NCI-H2081 (cell line): ENCODE measurements at regions not wholly inside any gene's neighbourhood (a gene's known extent, or its start where the extent isn't known, plus 50 kb on each side); places are given as distances from the start of the nearest gene placed in this dataset.
A peak's percentile ranks its signal among the peaks of the same experiment; 100 is the strongest.
"Not testable (repeated sequence)": the region's sequence is repeated elsewhere in the genome, so short reads cannot be mapped to it uniquely, and the experiment has no call there.

ENCODE experiments used
- DNase-seq, 2 experiments: peaks; one replicate each; lab custom pipeline; 2025; lab: John Stamatoyannopoulos, UW

DNA sequence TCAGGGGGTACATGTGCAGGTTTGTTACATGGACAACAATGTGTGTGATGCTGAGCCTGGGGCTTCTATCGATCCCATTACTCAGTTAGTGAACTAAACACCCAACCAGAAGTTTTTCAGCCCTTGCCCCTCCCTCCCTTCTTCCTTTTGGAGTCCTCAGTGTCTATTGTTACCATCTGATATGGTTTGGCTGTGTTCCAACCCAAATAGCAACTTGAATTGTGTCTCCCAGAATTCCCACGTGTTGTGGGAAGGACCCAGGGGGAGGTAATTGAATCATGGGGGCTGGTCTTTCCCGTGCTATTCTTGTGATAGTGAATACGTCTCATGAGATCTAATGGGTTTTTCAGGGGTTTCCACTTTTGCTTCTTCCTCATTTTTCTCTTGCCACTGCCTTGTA is 186.3 kb downstream of the AEBP2 start:
- not testable (repeated sequence) for DNase-seq

DNA sequence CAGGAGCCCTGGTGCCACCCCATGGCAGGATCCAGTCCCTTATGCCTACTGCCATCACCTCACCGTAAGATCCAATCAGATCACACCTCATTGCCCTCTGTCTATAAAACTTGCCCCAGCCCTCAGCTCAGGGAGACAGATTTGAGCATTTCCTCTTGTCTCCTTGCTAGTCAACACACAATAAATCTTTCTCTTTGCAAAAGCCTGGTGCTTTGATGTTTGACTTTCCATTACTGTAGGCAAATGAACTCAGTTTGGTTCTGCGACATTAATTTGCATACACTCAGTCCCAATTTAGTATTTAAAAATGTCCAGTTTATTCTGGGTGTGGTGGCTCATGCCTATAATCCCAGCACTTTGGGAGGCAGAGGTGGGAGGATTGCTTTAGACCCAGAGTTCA is 188.4 kb downstream of the AEBP2 start:
- DNase-seq = no peak

DNA sequence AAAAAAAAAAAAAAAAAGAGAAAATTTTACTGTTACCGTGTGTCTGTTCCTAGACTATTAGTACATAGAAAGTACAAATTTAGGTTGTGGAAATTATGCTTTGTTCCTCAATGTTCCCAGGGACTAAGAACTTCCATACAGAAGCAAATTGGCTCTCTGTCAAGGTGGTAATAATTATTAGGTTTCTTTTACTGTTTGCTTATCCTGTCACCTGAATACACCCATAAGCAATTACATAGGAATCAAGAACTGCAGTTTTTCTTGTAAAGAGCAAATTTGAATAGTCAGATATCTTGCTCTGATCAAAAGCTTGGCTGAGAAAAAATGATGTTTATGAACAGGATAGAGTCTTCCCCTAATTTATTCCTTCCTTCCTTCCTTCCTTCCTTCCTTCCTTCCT is 191.2 kb downstream of the AEBP2 start:
- DNase-seq = no peak

DNA sequence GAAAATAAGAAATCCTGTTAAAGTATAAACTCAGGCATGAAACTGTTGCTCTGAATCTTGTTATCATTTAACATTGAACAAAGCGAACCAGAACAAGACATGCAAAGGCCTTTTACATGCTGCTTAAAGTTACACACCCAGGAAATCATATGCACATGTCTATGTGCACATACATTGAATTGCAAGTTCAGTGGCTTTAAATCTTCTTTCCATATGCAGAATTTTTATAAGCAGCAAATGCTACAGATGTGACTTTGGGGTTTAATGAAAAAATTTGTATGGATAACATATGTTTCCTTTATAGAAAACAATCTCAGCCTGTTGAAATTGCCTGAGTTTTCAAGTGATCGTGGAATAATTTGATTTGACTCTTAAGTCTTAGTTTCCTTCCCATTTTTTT is 193.9 kb downstream of the AEBP2 start:
- DNase-seq = no peak

DNA sequence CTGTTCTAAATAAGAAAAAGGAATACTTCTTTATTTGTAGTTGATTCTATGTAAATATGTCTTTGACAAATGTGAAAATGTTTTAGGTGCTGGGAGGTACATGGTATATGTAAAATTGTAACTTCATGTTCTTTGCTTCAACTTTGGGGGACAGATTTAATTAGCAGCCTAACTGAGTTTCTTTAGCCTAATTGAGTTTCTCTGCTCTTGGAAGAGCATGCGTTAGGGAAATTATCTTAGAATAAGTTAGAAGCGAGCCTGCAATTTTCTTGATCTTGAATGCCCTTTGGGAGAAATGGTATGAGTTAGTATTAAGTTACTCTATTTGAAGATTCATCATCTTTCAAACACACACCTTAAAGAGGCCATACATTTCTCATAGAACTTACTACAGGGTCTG is 194.3 kb downstream of the AEBP2 start:
- no peak for DNase-seq

DNA sequence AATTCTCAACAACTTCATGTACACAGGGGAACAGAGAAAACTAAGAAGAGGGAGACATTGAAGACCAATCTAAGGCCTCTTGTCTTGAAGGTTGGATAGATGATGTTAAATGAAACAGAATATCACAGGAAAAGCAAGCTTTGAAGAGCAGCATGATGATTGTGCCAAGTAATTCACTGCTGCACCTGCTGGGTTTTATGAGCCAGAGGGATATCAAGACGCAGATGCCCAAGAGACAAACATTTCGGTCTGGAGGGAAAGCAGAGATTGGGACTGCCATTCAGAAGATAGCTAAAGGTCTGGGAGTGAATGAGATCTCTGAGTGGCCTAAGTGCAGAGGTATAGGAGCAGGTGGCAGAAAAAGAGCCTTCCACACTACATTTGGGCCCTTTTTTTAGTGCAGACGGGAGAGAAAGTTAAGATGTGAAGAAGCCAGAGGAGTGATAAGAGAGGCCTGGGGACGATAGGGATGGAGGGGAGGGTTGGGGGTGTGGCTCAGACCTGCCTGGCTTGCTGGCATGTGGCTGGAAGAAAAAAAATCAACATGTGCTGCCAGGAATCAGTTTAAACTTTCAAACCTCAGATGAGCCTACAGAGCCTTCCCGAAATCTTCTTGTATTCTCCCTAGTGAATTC is 200.6 kb downstream of the AEBP2 start:
- peak in 1 of 2 experiments; percentile 34 for DNase-seq

DNA sequence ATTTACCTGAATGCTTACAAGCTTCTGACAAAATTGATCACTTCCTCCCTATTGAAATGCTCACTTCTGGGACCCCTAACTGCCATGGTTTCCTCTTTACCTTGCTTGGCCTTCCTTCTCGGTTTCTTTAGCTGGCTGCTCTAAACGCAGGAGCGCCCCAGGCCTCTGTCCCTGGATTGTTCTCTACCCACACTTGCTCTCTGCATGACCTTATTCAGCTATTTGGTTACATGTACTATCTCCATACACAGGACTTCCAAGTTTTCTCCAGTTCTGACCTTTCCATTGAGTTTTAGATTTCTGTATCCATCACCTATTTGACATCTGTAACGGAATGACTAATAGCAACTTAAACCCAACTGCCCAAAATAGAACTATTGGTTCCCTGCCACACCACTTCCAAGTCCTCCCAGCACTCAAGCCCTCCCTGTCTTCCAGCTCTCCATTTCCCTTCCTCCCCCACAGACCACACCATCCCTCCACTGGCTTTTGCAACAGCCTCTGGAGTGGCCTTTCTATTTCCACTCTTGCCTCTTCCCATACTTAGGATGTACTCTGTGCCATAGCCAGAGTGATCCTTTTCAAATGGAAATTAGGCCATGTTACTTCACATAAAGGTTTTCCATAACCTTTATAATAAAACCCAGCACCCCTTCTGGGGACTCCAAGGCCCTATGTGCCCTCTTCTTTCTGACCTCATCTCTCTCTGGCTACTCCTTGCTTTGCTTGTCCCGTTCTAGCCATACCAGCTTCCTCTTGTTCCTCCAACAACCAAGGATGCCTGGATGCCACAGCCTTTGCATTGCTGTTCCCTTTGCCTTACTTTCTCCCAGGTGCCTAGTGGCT is 202.2 kb downstream of the AEBP2 start:
- no peak for DNase-seq

DNA sequence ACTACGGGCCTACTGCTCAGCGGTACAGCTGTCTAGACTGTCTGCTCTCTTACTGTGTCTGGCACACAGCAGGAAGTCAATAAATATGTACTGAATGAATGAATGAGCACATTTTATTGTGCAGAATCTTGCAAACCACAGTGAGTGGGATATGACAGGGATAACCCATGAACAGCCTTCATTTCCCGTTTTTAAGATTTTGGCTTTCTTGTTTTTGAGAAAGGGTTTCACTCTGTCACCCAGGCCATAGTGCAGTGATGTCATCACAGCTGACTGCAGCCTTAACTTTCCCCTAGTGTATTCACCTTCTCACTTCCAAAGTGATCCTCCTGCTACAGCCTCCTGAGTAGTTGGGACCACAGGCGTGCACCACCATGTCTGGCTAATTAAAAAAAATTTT is 203.1 kb downstream of the AEBP2 start:
- no peak for DNase-seq

DNA sequence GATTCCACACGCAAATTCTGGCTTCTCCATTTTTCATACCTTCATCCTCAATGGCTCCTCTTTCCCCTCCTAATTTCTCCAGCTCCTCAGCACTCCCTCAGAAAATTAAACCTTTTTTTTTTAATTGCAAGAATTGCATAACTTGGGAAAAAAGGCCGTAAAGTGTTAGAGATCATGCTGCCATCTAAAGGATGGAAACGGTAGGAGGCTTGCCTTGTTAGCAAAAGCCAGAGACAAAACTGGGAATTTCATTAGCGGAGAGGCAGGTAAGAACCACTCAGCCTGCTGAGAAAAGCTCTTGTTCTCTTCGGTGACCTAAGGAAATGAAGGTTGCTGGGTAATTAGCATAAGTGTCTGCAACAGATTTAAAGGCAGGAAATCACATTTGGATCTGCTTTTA is 204.3 kb downstream of the AEBP2 start:
- DNase-seq = peak; percentile 23 to 66

DNA sequence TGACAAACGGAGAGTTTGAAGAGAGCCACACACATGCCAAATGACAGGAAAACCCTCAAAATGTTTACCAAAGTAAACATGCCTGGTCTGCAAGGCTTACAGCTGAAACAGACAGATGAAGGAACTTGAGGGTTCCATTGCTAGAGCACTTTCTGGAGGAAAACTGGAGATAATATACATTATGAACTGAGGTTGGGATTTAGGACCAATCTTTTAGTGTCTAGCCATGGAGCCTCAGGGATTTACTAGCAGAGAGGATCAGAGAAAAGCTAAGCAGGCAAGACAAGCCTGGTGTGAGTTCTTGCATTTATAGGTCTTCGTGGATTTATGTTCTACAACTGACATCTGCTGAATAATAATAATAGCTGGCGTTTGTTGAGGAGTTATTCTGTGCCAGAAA is 205.3 kb downstream of the AEBP2 start:
- DNase-seq = no peak

DNA sequence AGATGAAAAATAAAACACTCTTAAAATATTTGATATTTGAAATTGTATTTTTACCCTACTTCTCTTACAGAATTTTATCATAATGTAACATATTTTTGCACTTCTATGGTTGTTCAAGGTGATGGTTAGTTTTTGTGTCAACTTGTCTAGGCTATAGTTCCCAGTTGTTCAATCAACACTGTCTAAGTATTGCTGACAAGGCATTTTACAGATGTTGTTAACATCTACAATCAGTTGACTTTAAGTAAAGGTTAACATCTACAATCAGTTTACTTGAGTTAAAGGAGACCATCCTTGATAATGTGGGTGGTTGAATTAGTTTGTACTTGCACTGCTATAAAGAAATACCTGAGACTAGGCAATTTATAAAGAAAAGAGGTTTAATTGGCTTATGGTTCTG is 206.5 kb downstream of the AEBP2 start:
- no peak for DNase-seq

DNA sequence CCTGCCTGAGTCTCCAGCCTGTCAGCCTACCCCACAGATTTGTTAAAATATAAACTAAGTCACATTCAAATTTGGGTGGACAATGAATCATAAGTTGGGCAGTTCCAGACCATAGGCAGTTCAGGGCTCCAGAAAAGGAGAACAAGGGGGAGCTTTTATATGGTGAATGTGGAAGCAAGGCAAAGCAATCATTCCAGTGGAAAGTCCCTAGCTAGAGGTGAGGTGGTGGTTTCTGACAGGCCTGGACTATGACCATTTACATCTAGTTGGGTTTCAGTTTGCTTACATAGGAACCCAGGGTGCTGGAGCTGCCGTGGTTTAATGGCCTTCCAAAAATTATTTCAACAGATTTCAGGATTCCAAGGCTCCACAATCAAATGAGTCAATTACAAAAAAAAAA is 207.3 kb downstream of the AEBP2 start:
- DNase-seq = no peak

DNA sequence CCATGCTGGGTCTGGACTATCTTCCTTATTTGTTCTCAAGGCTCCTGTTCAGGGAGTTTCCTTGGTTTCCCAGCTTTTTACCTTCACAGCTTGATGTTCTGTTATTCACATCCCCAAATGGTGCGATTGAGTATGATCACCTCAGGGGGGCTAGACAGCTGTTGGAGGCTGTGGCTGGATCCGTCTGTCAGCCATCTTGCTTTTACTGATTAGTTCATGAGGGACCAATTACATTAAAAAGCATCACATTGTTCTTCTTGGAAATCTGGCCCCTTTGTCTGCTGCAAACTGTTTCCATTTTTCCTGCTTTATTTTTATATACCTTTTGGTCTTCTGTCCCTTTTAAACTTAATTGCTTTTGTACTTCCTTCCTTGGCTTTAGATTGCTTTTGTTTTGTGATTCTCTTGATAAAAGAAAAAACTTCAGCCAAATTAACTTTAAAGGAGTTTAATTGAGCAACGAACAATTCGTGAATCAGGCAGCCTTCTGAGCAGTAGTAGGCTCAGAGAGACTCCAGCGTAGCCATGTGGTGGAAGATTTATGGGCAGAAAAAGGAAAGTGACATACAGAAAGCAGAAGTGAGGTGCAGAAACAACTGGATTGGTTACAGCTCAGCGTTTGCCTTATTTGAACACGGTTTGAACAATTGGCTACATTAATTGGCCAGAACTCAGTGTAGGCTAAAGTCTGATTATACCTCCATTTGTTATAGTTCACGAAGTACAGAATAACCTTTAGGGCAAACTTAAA is 208.7 kb downstream of the AEBP2 start:
- no peak for DNase-seq

DNA sequence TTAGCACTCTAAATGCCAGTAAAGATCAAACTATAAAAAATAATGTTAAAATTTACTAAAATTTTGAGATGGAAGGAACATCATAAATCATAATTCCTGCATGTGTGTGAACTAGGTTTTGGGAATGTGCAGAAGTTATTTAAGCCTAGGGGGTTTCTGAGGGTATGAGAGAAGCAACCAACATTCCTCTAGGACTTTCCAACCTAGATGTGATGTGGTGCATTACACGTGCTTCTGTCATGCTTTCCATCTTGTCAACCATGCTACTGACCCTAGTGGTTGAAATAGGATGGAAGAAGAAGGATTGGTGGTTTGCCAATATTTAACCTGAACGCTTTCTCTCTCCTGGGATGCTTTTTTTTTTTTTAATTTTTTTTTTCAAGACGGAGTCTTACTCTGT is 209.3 kb downstream of the AEBP2 start:
- DNase-seq = no peak

DNA sequence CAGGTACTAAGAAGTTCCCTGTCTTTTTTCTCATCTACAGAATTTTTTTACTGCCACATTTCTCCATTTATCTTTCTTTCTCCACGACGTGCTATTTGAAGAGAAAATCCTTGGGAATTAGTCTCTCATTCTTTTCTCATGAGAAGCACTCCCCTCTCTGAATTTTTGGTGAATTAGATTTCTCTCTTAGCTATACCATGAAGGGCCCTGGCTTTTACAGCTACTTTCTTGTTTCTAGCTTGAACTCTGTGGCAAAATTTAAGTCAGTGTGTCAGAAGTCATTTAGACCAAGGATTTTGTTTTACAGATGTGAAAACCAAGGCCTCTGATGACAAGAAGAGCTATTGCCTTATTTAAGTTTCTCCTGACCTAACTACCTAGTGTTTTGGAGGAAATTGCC is 213.1 kb downstream of the AEBP2 start:
- no peak for DNase-seq

DNA sequence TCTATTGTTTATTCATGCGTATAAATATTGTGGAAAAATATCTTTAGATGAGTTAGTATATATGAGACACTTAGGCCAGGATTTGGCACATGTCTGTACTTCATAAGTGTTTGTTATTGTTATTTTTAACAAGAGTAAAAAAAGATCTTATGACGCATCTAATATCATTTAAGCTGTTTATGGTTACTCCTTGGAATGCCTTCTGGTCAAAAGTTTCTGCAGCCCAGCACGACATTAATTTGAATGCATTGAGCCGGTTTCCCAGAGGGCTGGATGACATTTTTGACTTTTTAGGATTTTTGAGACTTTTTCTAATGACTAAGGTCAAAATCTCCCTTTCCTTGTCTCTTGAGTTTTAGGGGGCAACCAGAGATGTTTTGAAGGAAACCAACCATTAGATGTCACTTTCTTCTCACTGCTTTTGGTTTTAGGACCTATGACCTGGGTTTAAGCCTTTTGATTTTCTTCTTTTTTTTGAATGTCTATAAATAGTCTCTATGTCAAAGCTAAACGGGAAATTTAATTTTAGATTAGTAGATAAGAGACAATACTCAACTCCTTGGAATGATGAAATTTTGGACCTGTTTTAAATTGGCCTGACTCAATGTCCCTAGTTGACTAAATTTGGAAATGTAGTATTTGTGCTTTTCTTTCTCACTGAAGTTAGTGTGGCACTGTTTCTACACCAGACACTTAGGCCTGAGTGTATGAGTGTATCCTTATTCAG is 215.5 kb downstream of the AEBP2 start:
- DNase-seq = no peak

DNA sequence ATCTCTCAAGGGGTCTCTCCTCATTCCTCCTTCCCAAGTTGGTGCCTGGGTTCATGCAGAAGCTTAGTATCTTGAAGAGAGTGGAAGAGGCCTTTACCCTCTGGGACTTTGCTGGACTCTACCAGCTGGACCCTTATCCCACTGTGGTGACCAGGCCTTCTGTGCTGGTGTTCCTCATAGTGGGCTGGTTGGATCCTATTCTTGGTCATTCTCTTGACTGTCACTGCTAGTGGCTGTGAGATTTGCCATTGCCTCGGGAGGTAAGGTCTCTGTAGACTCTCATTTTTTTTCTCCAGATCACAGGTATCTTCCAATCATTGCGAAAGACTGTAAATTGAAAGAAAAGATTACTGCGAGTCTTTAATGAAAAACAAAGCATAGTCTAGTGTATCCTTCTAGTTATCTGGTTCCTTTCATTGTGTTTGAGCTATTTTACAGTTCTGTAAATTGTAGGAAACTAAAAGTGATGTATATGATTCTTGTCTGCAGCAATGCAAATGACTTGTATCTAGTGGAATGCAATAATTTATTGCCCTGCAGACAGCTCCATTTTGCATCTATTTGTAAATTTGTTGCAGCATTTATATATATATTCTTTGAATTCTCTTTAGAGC is 217.9 kb downstream of the AEBP2 start:
- no peak for DNase-seq

DNA sequence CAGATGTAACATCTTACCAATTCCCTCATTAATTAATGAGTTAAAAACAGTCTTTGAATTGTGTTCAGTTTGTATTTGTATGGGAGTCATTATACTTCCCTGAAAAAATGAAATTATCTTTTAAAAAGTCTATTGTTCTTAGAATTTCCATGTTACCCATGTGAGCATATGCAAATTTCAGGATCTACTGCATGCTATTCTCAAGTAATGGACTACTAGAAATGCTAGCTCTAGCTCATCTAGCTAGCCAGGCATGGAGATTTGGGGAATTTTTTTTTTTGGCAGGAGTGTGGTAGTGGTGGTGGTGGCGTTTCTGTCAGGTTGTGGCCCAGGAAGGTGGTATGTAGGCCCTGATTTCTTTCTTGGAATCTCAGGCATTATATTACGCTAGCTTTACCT is 218.4 kb downstream of the AEBP2 start:
- DNase-seq = no peak

DNA sequence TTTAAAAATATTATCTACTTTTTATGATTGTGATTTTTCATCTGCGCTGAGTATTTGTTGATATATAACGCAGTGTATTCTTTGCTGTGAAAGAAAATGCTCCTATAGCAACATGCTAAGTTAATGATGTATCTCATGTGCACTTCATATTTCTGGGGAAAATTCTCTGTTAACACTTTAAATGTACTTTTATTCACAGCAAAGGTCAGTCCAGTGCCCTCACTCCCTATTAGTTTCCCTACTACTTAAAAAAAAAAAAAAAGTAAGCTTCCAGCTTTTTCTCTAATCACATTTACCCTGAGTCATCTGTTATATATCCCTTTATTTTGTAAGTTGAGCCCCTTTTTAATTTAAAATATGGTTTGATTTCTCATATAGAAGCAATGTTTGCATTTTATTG is 219.8 kb downstream of the AEBP2 start:
- no peak for DNase-seq

DNA sequence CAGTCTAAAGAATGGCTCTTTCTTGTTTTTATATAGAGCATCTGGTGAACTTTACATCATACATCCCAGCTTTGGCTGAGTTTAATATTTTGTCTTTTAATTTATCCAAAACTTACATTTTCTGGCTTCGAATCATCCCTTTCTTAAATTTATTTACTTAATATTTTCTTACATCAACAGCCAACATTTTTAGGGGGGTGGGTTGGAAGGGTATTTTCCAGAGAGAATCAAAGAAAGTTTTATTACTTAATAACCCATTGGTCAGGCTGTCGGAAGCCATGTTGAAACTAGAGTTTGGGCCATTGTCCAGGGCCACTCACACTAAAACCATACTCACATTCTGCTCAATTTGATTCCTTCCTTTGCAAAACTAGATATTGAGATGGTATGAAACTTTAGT is 220.2 kb downstream of the AEBP2 start:
- DNase-seq = no peak

DNA sequence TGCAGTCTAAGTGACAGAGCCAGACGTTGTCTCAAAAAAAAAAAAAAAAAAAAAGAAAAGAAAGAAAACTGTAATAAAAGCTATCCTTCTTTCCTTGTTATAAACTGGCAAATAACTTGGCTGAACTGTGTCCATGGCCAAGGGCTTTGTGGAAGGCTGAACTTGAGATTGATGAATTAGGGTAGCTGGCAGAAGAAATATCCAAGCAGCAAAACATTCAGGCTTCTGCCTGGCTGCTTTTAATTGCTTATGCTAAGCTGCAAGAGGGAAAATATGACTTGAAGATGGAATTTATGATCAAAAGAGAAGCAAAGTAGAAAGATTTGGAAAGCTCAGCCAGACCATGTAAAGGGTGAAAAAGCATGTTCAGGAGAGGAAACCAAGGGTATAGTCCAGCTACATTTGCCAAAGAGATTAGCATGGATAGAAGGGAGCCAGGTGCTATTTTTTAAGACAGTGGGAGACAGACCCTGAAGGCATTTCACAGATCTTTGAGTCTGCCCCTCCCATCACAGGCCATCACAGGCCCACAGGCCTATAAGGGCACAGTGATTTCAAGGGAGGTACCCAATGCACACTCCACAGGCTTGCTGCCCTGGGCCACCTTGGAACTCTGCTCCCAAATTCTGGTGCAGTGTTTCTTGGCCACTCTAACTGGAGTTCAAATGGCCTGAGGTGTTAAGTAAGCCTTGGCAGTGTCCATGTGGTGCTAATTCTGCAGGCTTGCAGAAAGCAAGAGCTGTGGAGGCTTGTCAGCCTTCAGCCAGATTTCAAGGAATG is 226.0 kb downstream of the AEBP2 start:
- DNase-seq = no peak
